Hepatocyte (in vitro differentiated cells): ENCODE measurements at regions not wholly inside any gene's neighbourhood (a gene's known extent, or its start where the extent isn't known, plus 50 kb on each side); places are given as distances from the start of the nearest gene placed in this dataset.

Source experiments
- DNase-seq: peaks from one replicate; pipeline ENCODE4 v3.0.0-alpha.2; 2016; ENCODE audit warnings: low spot score
- H2AFZ ChIP-seq: fragments of 200-600 bp; sonication (generic); 2 replicates; pipeline ENCODE4 v1.6.0; 2016; ENCODE audit warnings: antibody characterized with exemption, mild to moderate bottlenecking
- H3K27ac ChIP-seq: fragments of 200-600 bp; sonication (generic); 2 replicates; pipeline ENCODE4 v1.5.1; 2016; ENCODE audit warnings: mild to moderate bottlenecking
- H3K27me3 ChIP-seq: fragments of 200-600 bp; sonication (generic); 2 replicates; pipeline ENCODE4 v1.6.1; 2016
- H3K36me3 ChIP-seq: fragments of 200-600 bp; sonication (generic); replicated peaks from 2 replicates; pipeline ENCODE4 v1.5.1; 2016; ENCODE audit warnings: low read depth; ENCODE audit not compliant: insufficient read depth
- H3K4me1 ChIP-seq: fragments of 200-600 bp; sonication (generic); 2 replicates; pipeline ENCODE4 v1.5.1; 2016; ENCODE audit warnings: mild to moderate bottlenecking, moderate library complexity; ENCODE audit not compliant: insufficient read depth
- H3K4me2 ChIP-seq: fragments of 200-600 bp; sonication (generic); 2 replicates; pipeline ENCODE4 v1.6.0; 2016
- H3K4me3 ChIP-seq: fragments of 200-600 bp; sonication (generic); 2 replicates; pipeline ENCODE4 v1.5.1; 2016; ENCODE audit warnings: mild to moderate bottlenecking
- H3K79me2 ChIP-seq: fragments of 200-600 bp; sonication (generic); 2 replicates; pipeline ENCODE4 v1.6.0; 2017; ENCODE audit warnings: mild to moderate bottlenecking
- H3K9me2 ChIP-seq: fragments of 200-600 bp; sonication (generic); replicated peaks from 2 replicates; pipeline ENCODE4 v1.6.0; 2017; ENCODE audit warnings: mild to moderate bottlenecking; ENCODE audit not compliant: insufficient read depth
- H3K9me3 ChIP-seq: fragments of 200-600 bp; sonication (generic); 2 replicates; pipeline ENCODE4 v1.5.1; 2016; ENCODE audit warnings: low read depth, mild to moderate bottlenecking
- H4K20me1 ChIP-seq: fragments of 200-600 bp; sonication (generic); 2 replicates; pipeline ENCODE4 v1.6.0; 2016; ENCODE audit warnings: mild to moderate bottlenecking; ENCODE audit not compliant: insufficient read depth, poor library complexity, severe bottlenecking
- CTCF ChIP-seq: fragments of 200-600 bp; sonication (generic); IDR thresholded peaks from 2 replicates; pipeline ENCODE4 v1.5.1; 2016; ENCODE audit warnings: antibody characterized with exemption, mild to moderate bottlenecking; ENCODE audit not compliant: poor library complexity
- EZH2 ChIP-seq: fragments of 200-600 bp; sonication (generic); IDR thresholded peaks from 2 replicates; pipeline ENCODE4 v1.6.1; 2016; ENCODE audit warnings: antibody characterized with exemption, mild to moderate bottlenecking, borderline replicate concordance
- EZH2phosphoT487 ChIP-seq: fragments of 200-600 bp; sonication (generic); IDR thresholded peaks from one replicate; pipeline ENCODE4 v1.6.1; 2018; ENCODE audit warnings: antibody characterized with exemption, mild to moderate bottlenecking, low read depth, moderate library complexity; ENCODE audit not compliant: unreplicated experiment, severe bottlenecking
- WGBS: methylation state at CpG from one replicate; pipeline ENCODE4 v1.1.6; 2016; ENCODE audit warnings: low lambda C conversion rate; ENCODE audit errors: missing lambda C conversion rate; 5-methylcytosine and 5-hydroxymethylcytosine counted together

- H3K4me1 ChIP-seq: no peaks in the 10 kb centered on the region
- H3K27me3 ChIP-seq: no peaks in the 10 kb centered on the region
- no peaks in the 10 kb centered on the region for H3K9me2 ChIP-seq
- 50% methylated on average over 11 of the region's 11 CpGs for WGBS
- no peak overlapping the region for H3K4me2 ChIP-seq
- no peaks in the 10 kb centered on the region for H3K9me3 ChIP-seq
- no peak overlapping the region for H2AFZ ChIP-seq
- no peaks in the 10 kb centered on the region for H3K79me2 ChIP-seq
- TF ChIP-seq EZH2: no peak
- peak; percentile 40 for TF ChIP-seq CTCF
- no peaks in the 10 kb centered on the region for H3K36me3 ChIP-seq
- peak; percentile 39 for DNase-seq
- H4K20me1 ChIP-seq: no peaks in the 10 kb centered on the region
- H3K4me3 ChIP-seq: no peak overlapping the region
- H3K27ac ChIP-seq: no peak overlapping the region
Observed at GRCh38 chr7:131753620-131754222, 197.3 kb upstream of the PODXL start.

- 49% methylated on average over 3 of the region's 3 CpGs for WGBS
- Histone ChIP-seq H3K27me3 (no peaks in the 10 kb centered on the region), H3K9me3 (no peaks in the 10 kb centered on the region), H3K4me3 (no peak overlapping the region), H3K9me2 (no peaks in the 10 kb centered on the region), H3K27ac (no peak overlapping the region), H3K4me1 (no peaks in the 10 kb centered on the region), H2AFZ (no peak overlapping the region), H3K4me2 (no peak overlapping the region), H4K20me1 (no peaks in the 10 kb centered on the region), H3K79me2 (no peaks in the 10 kb centered on the region), H3K36me3 (no peaks in the 10 kb centered on the region)
- no peak for DNase-seq
- TF ChIP-seq EZH2 (no peak), EZH2phosphoT487 (no peak)
Observed at GRCh38 chr7:131747658-131748232, 191.3 kb upstream of the PODXL start.

- TF ChIP-seq CTCF: no peak
- Histone ChIP-seq H3K36me3 (no peaks in the 10 kb centered on the region), H3K4me1 (no peaks in the 10 kb centered on the region), H3K9me2 (no peaks in the 10 kb centered on the region), H3K79me2 (no peaks in the 10 kb centered on the region), H4K20me1 (no peaks in the 10 kb centered on the region), H2AFZ (no peak overlapping the region), H3K27me3 (no peaks in the 10 kb centered on the region), H3K4me2 (no peak overlapping the region), H3K4me3 (no peak overlapping the region), H3K27ac (no peak overlapping the region), H3K9me3 (no peaks in the 10 kb centered on the region)
- peak; percentile 77 for DNase-seq
- WGBS: 48% methylated on average over 15 of the region's 15 CpGs
Observed at GRCh38 chr7:131745390-131746248, 189.2 kb upstream of the PODXL start.

- no peaks in the 10 kb centered on the region for H4K20me1 ChIP-seq
- H3K27me3 ChIP-seq: no peaks in the 10 kb centered on the region
- H3K4me1 ChIP-seq: no peaks in the 10 kb centered on the region
- H3K4me2 ChIP-seq: no peak overlapping the region
- H3K27ac ChIP-seq: no peak overlapping the region
- no peak for TF ChIP-seq EZH2
- no peak for TF ChIP-seq CTCF
- TF ChIP-seq EZH2phosphoT487: no peak
- DNase-seq: no peak
- H3K9me2 ChIP-seq: no peaks in the 10 kb centered on the region
- WGBS: 86% methylated on average over 4 of the region's 4 CpGs
- no peaks in the 10 kb centered on the region for H3K9me3 ChIP-seq
- no peak overlapping the region for H2AFZ ChIP-seq
- no peaks in the 10 kb centered on the region for H3K36me3 ChIP-seq
- no peaks in the 10 kb centered on the region for H3K79me2 ChIP-seq
- H3K4me3 ChIP-seq: no peak overlapping the region
Observed at GRCh38 chr7:131741446-131741845, 185.0 kb upstream of the PODXL start.
